Small intestine (tissue), 7 donors: ENCODE measurements at regions not wholly inside any gene's neighbourhood (a gene's known extent, or its start where the extent isn't known, plus 50 kb on each side); places are given as distances from the start of the nearest gene placed in this dataset.
"Not testable (repeated sequence)": the region's sequence is repeated elsewhere in the genome, so short reads cannot be mapped to it uniquely, and the experiment has no call there.

Experiments
- DNase-seq, 2 donors: peaks; one replicate each; pipeline versions ENCODE4 v3.0.0 to v3.0.0-alpha.2; 2013
- FAIRE-seq: peaks from 2 replicates; lab custom pipeline; 2012; peaks lifted over from hg19 to GRCh38; lab: Jason Lieb, UNC
- H3K27ac ChIP-seq, 3 donors: one replicate each; pipeline ENCODE4 v1.5.1; 2013; ENCODE audit warnings: low read length in 2 of 3, mild to moderate bottlenecking in 2 of 3, control low read depth in 1 of 3, inconsistent platforms in 1 of 3, low read depth in 1 of 3, moderate library complexity in 1 of 3
- H3K27me3 ChIP-seq, 3 donors: one replicate each; pipeline ENCODE4 v1.6.1; 2013; ENCODE audit warnings: low read length in 3 of 3, inconsistent platforms in 1 of 3; ENCODE audit not compliant: control insufficient read depth in 3 of 3, insufficient read depth in 3 of 3
- H3K36me3 ChIP-seq, 3 donors: one replicate each; pipeline ENCODE4 v1.6.1; 2013; ENCODE audit warnings: low read length in 3 of 3, inconsistent platforms in 1 of 3, low read depth in 1 of 3, mild to moderate bottlenecking in 1 of 3, moderate library complexity in 1 of 3; ENCODE audit not compliant: control insufficient read depth in 3 of 3, insufficient read depth in 2 of 3
- H3K4me1 ChIP-seq, 3 donors: one replicate each; pipeline ENCODE4 v1.6.1; 2013; ENCODE audit warnings: low read length in 2 of 3, inconsistent platforms in 1 of 3, low read depth in 1 of 3, mild to moderate bottlenecking in 1 of 3, moderate library complexity in 1 of 3; ENCODE audit not compliant: control insufficient read depth in 3 of 3, insufficient read depth in 2 of 3
- H3K4me3 ChIP-seq, 3 donors: one replicate each; pipeline ENCODE4 v1.5.1; 2013; ENCODE audit warnings: low read length in 3 of 3, control low read depth in 1 of 3, inconsistent platforms in 1 of 3, low read depth in 1 of 3, mild to moderate bottlenecking in 1 of 3, moderate library complexity in 1 of 3
- H3K9me3 ChIP-seq, 2 donors: one replicate each; pipeline ENCODE4 v1.6.1; 2013; ENCODE audit warnings: low read depth in 1 of 2, low read length in 1 of 2; ENCODE audit not compliant: control insufficient read depth in 2 of 2, insufficient read depth in 1 of 2
- WGBS, 3 donors: extraction: QIAGEN DNeasy Blood & Tissue Kit; methylation state at CpG; one replicate each; pipeline ENCODE4 v1.1.7; 2013; 5-methylcytosine and 5-hydroxymethylcytosine counted together
- donor health status: healthy with polysubstance abuse.
- donor health status: control.
- donor health status: control.
- donor health status: Bipolar disorder and iron deficiency.
- donor health status: healthy.

- Histone ChIP-seq H3K9me3 (no peaks in the 10 kb centered on the region), H3K4me3 (no peak overlapping the region), H3K36me3 (no peaks in the 10 kb centered on the region), H3K27ac (no peak overlapping the region), H3K4me1 (no peaks in the 10 kb centered on the region), H3K27me3 (no peaks in the 10 kb centered on the region)
- no peak for FAIRE-seq
- no peak for DNase-seq
- 25 to 35% (median 33%) methylated on average over 2 of the region's 2 CpGs for WGBS, 3 donors
These were observed 52.1 kb downstream of the PWWP3B start for GRCh38 chrX:106220177-106220576.

DNA sequence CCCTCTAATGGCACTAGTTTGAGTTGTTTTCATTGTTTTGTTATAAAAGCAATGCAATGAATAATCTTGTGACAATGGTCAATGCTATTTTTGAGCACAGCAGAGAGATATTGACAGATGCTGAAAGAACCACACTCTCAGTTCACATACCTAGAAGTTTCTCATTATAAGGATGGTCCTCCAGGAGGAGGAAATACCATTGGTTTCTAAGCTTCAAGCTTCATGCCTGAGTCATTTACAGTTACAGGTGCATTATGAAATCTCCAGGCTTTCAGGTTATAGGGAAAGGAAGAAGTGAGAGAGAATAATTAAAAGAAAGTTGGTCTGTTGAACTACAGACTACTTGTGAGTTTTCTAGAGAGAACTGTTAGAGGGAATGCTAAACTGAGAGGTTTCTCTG, 75.3 kb downstream of the PWWP3B start:
- DNase-seq = no peak
- H3K9me3 ChIP-seq = no peaks in the 10 kb centered on the region
- H3K4me1 ChIP-seq = no peaks in the 10 kb centered on the region
- H3K36me3 ChIP-seq = no peaks in the 10 kb centered on the region
- no peak overlapping the region for H3K4me3 ChIP-seq
- no peak overlapping the region for H3K27ac ChIP-seq
- no peaks in the 10 kb centered on the region for H3K27me3 ChIP-seq
- no peak for FAIRE-seq

DNA sequence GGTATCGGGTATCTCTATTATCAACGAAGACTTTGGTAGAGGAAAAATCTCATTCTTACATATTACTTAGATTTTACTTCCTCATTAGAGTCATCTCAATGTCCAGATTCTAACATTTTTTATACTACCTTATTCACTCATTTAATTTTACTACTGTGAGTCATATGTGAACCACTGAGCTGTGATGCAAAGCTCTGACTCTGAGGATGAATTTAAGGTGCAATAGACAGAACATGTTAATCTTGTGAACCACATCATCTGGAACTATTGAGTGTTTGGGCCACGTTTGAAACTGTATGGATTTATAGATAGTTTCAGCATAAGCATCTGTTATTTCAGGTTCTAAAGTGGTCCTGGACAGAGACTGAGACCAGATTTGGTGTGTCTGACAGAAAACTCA, 78.4 kb downstream of the PWWP3B start:
- DNase-seq = no peak
- FAIRE-seq = no peak
- no peak overlapping the region for H3K4me3 ChIP-seq
- H3K36me3 ChIP-seq = no peaks in the 10 kb centered on the region
- no peak overlapping the region for H3K27ac ChIP-seq
- 49 to 66% (median 64%) methylated on average over 3 of the region's 3 CpGs for WGBS, 3 donors
- no peaks in the 10 kb centered on the region for H3K27me3 ChIP-seq
- H3K4me1 ChIP-seq = no peaks in the 10 kb centered on the region
- no peaks in the 10 kb centered on the region for H3K9me3 ChIP-seq

DNA sequence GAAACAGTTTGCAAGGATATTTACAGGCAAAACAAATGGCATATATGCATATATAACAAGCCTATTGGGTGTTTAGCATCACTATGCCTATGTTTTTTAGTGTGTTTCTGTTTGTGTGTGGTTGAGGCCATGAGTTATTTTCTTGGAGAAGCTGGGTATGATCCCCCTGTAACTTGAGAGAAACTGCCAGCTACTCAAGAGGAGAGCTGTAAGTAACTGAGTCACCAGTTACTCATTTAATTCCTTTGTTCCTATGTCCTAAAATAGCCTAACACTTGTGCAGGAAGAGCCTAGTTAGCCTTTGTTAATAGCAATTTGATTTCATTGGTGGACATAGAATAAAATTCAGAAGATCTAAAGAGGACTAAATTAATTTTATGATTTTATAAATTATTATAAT, 79.1 kb downstream of the PWWP3B start:
- Histone ChIP-seq H3K4me1 (no peaks in the 10 kb centered on the region), H3K27ac (no peak overlapping the region), H3K36me3 (no peaks in the 10 kb centered on the region), H3K4me3 (no peak overlapping the region), H3K9me3 (no peaks in the 10 kb centered on the region), H3K27me3 (no peaks in the 10 kb centered on the region)
- FAIRE-seq (no peak), DNase-seq (no peak)

DNA sequence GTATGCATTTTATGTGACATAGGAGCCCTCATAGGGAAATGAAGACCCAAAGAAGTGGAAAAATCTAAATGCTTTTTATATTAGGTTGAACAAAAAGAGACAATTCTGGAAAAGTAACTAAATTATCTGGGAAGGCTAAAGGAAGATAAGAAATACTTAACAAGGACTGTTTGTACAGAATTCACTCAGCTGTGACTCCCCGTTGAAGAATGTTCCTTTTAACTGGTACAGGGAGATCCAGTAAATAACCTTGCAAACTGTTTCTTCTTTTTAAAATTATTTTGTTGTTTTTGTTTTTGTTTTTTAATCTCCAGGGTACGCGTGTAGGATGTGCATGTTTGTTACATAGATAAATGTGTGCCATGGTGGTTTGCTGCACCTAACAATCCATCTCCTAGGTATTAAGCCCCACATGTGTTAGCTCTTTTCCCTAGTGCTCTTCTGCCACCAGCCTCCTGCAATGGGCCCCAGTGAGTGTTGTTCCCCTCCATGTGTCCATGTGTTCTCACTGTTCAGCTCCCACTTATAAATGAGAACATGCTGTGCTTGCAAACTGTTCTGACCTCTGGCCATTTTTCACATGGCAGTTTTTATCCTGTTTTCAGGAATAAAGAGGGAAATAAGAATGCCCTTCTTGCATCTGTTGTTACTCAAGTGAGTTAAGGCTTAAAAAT, 81.7 kb downstream of the PWWP3B start:
- DNase-seq (no peak), FAIRE-seq (no peak)
- no peaks in the 10 kb centered on the region for H3K9me3 ChIP-seq
- H3K36me3 ChIP-seq = no peaks in the 10 kb centered on the region
- no peaks in the 10 kb centered on the region for H3K4me1 ChIP-seq
- H3K27ac ChIP-seq = no peak overlapping the region
- 64 to 84% (median 68%) methylated on average over 3 of the region's 3 CpGs for WGBS, 3 donors
- no peak overlapping the region for H3K4me3 ChIP-seq
- H3K27me3 ChIP-seq = no peaks in the 10 kb centered on the region

DNA sequence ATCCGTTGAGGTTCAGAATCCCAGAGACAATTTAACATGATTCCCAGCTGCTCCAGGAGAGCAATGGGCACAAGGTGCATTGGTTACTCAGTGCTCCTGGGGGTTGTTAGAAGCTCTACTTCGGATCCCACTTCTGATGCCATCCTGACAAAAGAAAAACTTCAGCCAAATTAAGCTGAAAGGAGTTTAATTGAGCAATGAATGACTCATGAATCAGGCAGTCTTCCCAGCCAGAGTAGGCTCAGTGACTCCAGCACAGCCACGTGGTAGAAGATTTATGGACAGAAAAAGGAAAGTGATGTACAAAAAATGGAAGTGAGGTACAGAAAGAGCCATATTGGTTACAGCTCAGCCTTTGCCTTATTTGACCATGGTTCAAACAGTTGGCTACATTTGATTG, 95.7 kb downstream of the PWWP3B start:
- DNase-seq = no peak
- FAIRE-seq = no peak
- WGBS, 3 donors = 28 to 63% (median 61%) methylated on average over 3 of the region's 3 CpGs
- Histone ChIP-seq H3K4me3 (no peak overlapping the region), H3K36me3 (no peaks in the 10 kb centered on the region), H3K27me3 (no peaks in the 10 kb centered on the region), H3K27ac (no peak overlapping the region), H3K4me1 (no peaks in the 10 kb centered on the region), H3K9me3 (no peaks in the 10 kb centered on the region)

GRCh38 chrX:106273947-106274587, 106.0 kb downstream of the PWWP3B start:
- not testable (repeated sequence) for H3K36me3 ChIP-seq, FAIRE-seq, H3K4me3 ChIP-seq, H3K9me3 ChIP-seq, DNase-seq, H3K27me3 ChIP-seq, H3K4me1 ChIP-seq, H3K27ac ChIP-seq
- no CpG with 5 or more reads among the region's 9 CpGs for WGBS, 3 donors

- FAIRE-seq, H3K4me1 ChIP-seq, DNase-seq, H3K27ac ChIP-seq, H3K4me3 ChIP-seq, H3K9me3 ChIP-seq, H3K36me3 ChIP-seq, H3K27me3 ChIP-seq: not testable (repeated sequence)
- WGBS, 3 donors = no CpG with 5 or more reads among the region's 5 CpGs
These were observed 107.1 kb downstream of the PWWP3B start for GRCh38 chrX:106275172-106275571.

DNA sequence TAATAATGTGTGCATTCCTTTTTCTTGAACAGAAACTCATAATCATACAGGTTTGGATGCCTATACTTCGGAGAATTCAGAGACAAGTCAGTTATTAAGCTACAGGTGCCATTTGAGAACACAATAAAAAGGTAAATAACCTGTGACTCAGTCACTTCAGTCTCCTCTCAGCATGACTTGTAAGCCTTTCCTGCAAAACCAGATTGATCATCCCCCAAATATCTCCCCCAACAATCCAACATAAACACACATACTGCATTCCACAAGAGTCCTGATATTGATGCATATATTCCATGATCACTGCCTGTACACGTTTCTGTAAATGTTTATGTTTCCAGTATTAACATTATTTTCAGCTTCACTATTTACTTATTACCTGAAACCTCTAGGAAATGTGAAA, 110.8 kb downstream of the PWWP3B start:
- 16 to 39% (median 28%) methylated on average over 2 of the region's 2 CpGs for WGBS, 3 donors
- Histone ChIP-seq H3K4me1 (no peaks in the 10 kb centered on the region), H3K9me3 (no peaks in the 10 kb centered on the region), H3K36me3 (no peaks in the 10 kb centered on the region), H3K4me3 (no peak overlapping the region), H3K27ac (no peak overlapping the region), H3K27me3 (no peaks in the 10 kb centered on the region)
- FAIRE-seq (no peak), DNase-seq (no peak)
